Ramos (cell line): ENCODE measurements at regions not wholly inside any gene's neighbourhood (a gene's known extent, or its start where the extent isn't known, plus 50 kb on each side); places are given as distances from the start of the nearest gene placed in this dataset.

Experiments used
- in situ Hi-C: fragments of 300-500 bp; cut with MboI; formaldehyde crosslinking; loops from one replicate; pipeline ENCODE4 v1.14.3; 2022; ENCODE audit warnings: low sequenced_read_pairs; ENCODE audit not compliant: unreplicated experiment

DNA sequence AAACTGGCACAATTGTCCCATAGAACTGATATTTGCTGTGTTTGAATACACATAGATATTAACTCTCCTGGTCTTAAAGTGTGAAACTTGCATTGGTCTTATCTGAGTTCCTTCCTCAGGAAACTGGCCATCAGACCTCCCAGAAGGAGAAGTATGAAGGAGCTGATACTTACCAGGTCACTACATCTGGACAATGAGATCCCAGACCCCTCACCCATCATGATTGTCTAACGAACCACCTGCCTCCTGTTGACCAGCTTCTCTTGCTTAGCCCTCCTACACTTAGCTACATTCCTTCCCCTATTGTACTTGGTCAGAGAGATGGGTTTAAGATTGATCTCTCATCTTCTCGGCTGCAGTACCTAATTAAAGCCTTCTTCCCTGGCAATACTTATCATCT lies 413.3 kb downstream of the KCTD12 start:
- in situ Hi-C loops = loop anchor here (5.0 kb wide), 2 partner anchors 596 to 781 kb away; no protein-coding TSS in a partner anchor

- in situ Hi-C loops = loop anchor here (5.0 kb wide), 2 partner anchors 594 to 779 kb away; no protein-coding TSS in a partner anchor
Observed at GRCh38 chr13:76471486-76471885, 414.7 kb downstream of the KCTD12 start.

GRCh38 chr13:76470991-76471390 lies 415.2 kb downstream of the KCTD12 start:
- in situ Hi-C loops = loop anchor here (5.0 kb wide), 2 partner anchors 594 to 779 kb away; no protein-coding TSS in a partner anchor

- in situ Hi-C loops = no loop called here
Observed at GRCh38 chr13:76466043-76466442, 420.2 kb downstream of the KCTD12 start.

GRCh38 chr13:76463314-76463713 lies 422.9 kb downstream of the KCTD12 start:
- in situ Hi-C loops = no loop called here

DNA sequence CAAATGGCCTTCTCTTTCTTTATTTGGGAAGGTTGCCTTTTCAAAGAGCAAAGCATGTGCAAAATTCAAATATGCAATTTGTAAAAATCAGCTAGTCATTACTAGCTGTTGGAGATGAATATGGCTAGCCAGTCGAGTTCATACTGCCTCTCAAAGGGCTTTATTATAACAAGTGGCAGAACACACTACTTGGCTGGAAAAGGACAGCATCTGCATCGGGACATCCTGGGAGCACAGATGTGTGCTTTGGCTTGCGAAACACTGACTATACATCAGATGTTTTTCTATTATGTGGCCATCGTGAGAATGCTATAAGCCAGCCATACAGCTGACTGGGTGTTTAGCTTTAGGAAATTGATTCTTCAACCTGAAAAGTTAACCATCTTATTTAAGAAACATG lies 424.2 kb downstream of the KCTD12 start:
- in situ Hi-C loops = no loop called here

DNA sequence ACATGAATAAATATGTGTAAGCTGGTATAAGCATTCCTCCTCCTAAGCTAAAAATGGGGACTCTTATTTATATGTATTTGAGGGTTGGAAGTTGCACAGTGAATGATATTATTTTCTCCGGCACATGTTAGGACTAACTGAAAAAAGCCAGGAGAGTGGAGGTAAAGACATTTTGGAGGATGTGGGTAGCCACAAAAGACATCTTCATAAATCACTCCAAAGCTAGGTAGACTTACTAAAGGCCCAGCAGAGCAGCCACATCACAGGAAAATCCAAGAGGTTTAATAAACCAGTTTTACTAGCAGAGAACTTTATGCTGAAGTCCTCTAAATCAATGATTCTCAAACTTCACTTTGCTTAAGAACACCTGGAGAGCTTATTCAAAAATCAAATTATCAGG lies 424.7 kb downstream of the KCTD12 start:
- in situ Hi-C loops = no loop called here

GRCh38 chr13:76459863-76460262 lies 426.3 kb downstream of the KCTD12 start:
- in situ Hi-C loops = no loop called here

DNA sequence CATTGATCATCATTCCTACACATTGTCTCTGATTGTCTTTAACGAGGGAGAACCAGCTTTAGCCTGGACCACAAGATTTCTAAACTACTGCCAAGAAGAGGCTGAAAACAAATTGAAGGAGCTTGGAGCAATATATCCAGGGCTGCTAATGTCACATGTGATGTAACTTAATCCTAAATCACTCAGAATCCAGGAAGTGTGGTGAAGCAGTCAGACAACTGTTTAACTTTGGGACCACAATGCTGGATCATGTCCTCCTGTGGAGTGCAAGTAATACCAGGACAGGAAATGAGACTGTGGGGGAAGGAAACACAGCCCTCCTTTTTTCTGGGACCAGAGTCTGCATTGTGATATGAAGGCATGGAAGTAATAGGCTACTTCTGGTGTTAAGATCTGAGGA lies 430.2 kb downstream of the KCTD12 start:
- in situ Hi-C loops = no loop called here

- in situ Hi-C loops = no loop called here
Observed at GRCh38 chr13:76454991-76455390, 431.2 kb downstream of the KCTD12 start.

DNA sequence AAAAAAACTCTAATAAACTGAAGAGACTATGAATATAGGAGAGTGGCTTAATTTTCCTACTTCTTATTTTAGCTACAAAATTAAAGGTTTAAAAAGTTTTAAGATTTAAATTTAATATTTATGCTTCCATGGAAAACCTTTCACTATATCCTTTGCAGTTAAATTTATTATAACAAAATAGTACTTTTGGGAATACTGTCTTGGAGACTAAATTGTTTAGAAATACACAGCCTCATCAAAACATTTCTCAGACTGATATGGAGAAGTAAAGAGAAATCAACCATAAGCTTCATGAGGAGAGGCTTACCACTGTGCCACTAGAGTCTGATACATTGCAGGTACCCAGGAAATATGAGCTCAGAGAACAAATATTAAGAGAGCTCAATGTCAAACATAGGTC lies 436.5 kb downstream of the KCTD12 start:
- in situ Hi-C loops = no loop called here

GRCh38 chr13:76446191-76446590 lies 440.0 kb downstream of the KCTD12 start:
- in situ Hi-C loops = no loop called here

GRCh38 chr13:76440568-76440967 lies 445.6 kb downstream of the KCTD12 start:
- in situ Hi-C loops = no loop called here

DNA sequence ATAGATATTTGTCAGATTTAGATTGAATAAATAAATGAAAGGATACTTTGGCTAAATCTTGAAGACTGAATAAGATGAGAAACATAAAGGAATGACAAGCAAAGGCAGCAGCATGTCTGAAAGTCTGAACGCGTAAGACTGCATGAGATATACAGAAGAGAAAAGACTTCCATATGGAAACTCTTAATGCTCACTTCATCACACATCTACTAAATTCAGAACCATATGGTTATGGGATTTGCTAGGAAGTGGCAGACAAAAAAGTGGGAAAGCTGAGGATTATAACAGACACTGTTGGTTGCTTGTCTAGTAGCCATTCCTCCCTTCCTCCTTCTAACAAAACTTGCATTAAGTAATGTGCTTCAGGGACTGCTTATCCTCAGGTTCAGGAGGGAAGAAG lies 446.7 kb downstream of the KCTD12 start:
- in situ Hi-C loops = no loop called here

- in situ Hi-C loops = no loop called here
Observed at GRCh38 chr13:76438050-76438449, 448.2 kb downstream of the KCTD12 start.

GRCh38 chr13:76425935-76426334 lies 460.3 kb downstream of the KCTD12 start:
- in situ Hi-C loops = no loop called here

GRCh38 chr13:76421011-76421410 lies 465.2 kb downstream of the KCTD12 start:
- in situ Hi-C loops = no loop called here

- in situ Hi-C loops = no loop called here
Observed at GRCh38 chr13:76418404-76418803, 467.8 kb downstream of the KCTD12 start.

DNA sequence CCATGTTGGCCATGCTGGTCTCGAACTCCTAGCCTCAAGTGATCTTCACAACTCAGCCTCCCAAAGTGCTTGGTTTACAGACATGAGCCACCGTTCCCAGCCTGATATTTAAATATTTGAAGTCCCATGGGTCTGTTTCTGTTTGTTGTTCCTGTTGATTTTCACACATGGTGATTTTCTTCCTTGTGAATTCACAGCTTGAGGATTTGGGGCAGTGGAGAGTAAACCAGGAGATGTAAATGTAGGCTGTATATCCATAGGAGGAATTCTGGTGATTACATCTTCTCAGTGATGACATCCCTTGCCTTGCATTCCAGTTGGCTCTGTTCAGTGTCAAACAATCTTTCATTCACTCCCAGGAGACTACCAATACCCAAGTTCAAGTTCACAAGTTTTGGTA lies 471.9 kb downstream of the KCTD12 start:
- in situ Hi-C loops = no loop called here

- in situ Hi-C loops = no loop called here
Observed at GRCh38 chr13:76406243-76406642, 480.0 kb downstream of the KCTD12 start.

DNA sequence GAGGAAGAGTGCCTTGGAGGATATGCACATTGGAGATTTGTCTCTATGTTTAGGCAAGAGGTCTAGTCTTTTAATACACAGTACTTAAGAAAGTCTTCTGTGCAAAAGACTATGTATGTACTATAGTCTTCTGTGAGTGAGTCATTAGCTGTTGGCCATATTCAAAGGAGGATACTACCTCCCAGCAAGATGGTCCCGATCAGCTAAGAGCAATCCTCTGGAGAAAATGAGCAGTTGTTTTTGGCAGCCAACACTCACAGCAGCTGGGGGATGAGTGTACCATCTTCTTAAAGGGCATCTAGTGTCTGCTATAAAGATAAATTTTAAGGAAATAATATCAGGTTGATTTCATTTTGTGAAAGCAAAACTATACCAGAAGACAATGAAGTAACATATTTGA lies 487.8 kb downstream of the KCTD12 start:
- in situ Hi-C loops = no loop called here

DNA sequence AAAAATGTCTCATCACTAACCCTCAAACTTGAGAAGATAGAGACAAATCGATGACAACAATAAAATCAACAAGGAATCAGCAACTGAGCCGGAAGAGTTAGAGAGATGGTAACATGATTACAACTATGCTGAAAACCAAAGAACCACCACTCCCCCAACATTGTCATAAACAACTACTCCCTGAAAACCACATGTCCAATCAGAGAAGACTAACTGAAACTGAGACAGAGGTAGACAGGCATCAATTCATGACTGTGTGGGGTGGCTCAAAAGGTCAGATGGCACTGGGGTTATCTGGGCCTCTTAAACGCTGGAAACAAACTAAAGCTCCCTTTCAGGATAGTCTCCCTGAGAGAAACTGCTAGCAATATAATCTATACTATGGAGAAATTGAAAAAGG lies 488.8 kb downstream of the KCTD12 start:
- in situ Hi-C loops = no loop called here

- in situ Hi-C loops = no loop called here
Observed at GRCh38 chr13:76389321-76389720, 496.9 kb downstream of the KCTD12 start.
